Hepatocyte (in vitro differentiated cells): ENCODE measurements at regions not wholly inside any gene's neighbourhood (a gene's known extent, or its start where the extent isn't known, plus 50 kb on each side); places are given as distances from the start of the nearest gene placed in this dataset.

Source experiments
- CTCF ChIP-seq: fragments of 200-600 bp; sonication (generic); IDR thresholded peaks from 2 replicates; pipeline ENCODE4 v1.5.1; 2016; ENCODE audit warnings: antibody characterized with exemption, mild to moderate bottlenecking; ENCODE audit not compliant: poor library complexity
- EZH2 ChIP-seq: fragments of 200-600 bp; sonication (generic); IDR thresholded peaks from 2 replicates; pipeline ENCODE4 v1.6.1; 2016; ENCODE audit warnings: antibody characterized with exemption, mild to moderate bottlenecking, borderline replicate concordance

DNA sequence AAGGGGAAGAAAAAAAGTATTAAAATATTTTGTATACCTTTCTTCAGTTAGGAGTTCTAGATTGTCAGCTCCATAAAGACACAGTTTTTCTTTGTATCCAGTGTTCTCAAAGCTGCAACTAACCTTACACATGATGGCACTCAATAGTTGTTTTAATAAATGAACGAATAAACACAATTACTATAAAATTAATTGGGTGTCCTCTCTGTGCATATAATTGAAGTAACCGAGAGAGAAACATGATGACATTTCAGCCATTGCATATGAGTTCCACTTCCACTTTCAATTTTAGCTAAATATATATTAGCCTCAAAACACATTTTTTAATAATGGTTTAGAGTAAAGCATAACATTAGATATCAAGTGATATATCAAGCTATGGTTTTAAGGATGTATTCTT is 671.2 kb downstream of the LRFN5 start:
- no peak for TF ChIP-seq CTCF
- TF ChIP-seq EZH2 = no peak
